ENCODE measurements at regions not wholly inside any gene's neighbourhood (a gene's known extent, or its start where the extent isn't known, plus 50 kb on each side); places are given as distances from the start of the nearest gene placed in this dataset.
"Not testable (repeated sequence)": the region's sequence is repeated elsewhere in the genome, so short reads cannot be mapped to it uniquely, and the experiment has no call there.

- no peak for DNase-seq
Measured at GRCh38 chr7:28330384-28331070, 81.8 kb upstream of the CREB5 start.

DNA sequence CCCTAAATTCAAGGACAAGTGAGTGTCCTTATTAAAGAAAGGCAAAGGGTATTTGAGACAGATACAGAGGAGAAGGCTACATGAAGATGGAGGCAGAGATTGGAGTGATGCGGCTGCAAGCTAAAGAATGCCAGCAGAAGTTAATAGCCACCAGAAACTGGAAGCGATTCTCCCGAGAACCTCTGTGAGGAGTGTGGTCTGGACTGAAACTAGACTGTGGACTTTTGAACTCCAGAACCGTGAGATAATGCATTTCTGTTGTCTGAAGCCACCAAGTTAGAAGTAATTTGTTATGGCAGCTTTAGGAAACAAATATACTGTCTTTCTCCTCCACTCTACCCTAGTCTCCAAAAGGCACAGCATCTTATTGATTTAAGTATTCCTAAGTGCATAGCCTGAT, 80.3 kb upstream of the CREB5 start:
- DNase-seq: no peak

DNA sequence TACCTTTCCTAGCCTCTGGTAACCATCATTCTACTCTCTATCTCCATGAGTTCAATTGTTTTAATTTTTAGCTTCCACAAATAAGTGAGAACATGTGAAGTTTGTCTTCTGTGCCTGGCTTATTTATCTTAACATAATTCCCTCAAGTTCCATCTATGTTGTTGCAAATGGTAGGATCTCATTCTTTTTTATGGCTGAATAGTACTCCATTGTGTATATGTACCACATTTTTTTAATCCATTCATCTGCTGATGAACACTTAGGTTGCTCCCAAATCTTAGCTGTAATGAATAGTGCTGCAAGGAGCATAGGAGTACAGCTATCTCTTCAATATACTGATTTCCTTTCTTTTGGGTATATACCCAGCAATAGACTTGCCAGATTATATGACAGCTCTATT, 78.8 kb upstream of the CREB5 start:
- DNase-seq: not testable (repeated sequence)

DNA sequence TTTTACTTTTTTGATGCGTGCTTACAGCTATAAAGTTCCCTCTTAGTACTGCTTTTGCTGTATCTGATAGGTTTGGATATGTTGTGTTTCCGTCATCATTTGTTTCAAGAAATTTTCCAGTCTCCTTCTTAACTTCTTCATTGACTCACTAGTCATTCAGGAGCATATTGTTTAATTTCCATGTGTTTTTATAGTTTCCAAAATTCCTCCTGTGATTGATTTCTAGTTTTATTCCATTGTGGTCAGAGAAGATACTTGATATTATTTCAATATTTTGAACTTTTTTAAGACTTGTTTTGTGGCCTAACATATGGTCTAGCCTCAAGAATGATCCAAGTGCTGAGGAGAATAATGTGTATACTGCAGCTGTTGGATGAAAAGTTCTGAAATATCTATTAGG, 75.5 kb upstream of the CREB5 start:
- no peak for DNase-seq

GRCh38 chr7:28338041-28338440, 74.3 kb upstream of the CREB5 start:
- DNase-seq: no peak

- no peak for DNase-seq
Measured at GRCh38 chr7:28343462-28343861, 68.9 kb upstream of the CREB5 start.

DNA sequence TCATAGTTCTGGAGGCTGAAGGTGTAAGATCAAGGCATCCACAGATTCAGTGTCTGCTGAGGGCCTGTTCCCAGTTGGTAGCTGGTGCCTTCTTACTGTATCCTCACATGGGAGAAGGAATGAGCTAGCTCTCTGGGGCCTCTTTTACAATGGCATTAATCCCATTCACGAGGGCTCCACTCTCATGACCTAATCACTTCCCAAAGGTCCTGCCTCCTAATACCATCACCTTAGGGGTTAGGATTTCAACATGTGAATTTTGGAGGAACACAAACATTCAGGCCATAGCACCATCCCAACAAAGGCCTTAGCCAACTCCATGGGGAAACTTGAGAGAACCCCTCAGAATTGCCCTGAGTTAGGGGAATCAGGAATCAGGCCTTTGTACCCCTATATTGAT, 66.1 kb upstream of the CREB5 start:
- DNase-seq: no peak

- DNase-seq: no peak
Measured at GRCh38 chr7:28346676-28347363, 65.5 kb upstream of the CREB5 start.

- DNase-seq: no peak
Measured at GRCh38 chr7:28347475-28348318, 64.6 kb upstream of the CREB5 start.

- no peak for DNase-seq
Measured at GRCh38 chr7:28348636-28349035, 63.7 kb upstream of the CREB5 start.

- DNase-seq: no peak
Measured at GRCh38 chr7:28349637-28350036, 62.7 kb upstream of the CREB5 start.

GRCh38 chr7:28350662-28351061, 61.7 kb upstream of the CREB5 start:
- no peak for DNase-seq

DNA sequence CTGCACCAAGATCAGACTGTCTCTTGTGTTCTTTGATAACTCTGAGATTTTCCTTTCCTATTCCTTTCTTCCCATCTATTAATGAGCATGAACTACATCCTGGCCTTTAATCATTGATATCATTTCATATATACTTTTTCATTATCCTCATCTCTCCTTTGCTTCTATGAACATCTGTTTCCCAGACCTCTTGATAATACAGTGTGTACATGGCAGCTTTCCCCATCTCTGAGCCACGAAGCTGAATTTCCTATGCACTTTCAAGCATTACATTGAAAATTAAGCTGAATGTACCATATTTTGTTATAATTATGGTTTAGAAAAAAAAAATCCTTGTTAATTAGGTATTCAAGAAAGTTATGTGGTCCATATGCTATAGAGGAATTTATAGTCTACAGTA, 60.9 kb upstream of the CREB5 start:
- DNase-seq: no peak

GRCh38 chr7:28354601-28355402, 57.5 kb upstream of the CREB5 start:
- DNase-seq: peak; percentile 60

- DNase-seq: peak; percentile 78
Measured at GRCh38 chr7:28355635-28356319, 56.5 kb upstream of the CREB5 start.

DNA sequence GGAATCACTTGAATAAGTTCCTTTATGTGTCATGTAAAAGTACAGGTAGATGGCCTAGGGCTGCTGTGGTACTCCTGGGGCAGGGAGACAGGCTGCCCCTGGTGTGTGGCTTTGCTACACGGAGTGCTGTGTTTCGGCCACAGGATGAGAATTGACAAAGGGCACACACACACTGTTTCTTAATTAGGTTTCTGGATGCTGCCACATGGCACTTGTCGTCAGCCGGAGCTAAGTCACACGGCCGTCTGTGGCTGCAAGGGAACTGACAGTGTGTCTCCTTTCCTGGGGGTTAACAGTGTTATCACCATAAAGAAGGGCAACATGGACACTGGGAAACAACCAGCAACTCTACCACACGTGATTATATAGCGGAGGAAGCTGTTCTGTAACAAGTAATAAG, 55.7 kb upstream of the CREB5 start:
- DNase-seq: peak; percentile 10

DNA sequence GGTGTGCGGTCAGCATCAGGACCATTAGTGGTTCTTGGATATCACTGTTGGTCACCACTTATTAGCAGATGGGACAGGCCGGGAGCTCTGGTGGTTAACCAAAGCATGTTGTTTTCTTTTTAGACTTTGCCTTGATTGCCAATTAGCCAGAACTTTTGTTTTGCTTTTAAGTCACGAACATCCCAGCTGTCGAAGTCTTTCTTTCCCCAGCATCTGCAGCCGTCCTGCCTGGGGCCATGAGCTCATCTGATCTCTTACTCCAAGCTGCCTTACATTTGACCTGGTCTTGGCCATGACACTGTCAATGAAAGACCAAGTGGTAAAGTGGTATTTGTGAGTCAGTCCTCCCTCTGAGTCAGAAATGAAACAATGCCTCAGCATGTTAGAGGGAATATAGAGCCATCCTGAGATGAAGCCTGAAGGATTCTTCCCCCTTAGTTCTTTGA, 53.9 kb upstream of the CREB5 start:
- DNase-seq: no peak

DNA sequence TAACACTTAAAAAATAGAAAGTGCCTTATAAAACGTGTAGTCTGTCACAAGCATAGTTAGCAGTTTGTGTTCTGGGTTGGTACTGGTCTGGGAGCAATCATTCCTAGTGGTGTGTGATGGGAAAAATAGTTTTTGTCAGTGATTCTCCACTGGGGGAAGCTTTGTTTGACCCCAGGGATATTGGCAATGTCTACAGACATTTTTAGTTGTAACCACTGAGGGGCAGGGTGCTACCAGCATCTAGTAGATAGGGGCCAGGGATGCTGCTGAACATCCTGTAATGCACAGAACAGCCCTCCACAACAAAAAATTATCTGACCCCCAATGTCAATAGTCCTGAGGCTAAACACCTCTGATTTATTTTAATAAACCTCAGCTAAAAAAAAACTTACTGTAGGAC, 51.6 kb upstream of the CREB5 start:
- DNase-seq: peak; percentile 8

- DNase-seq: no peak
Measured at GRCh38 chr7:28361551-28361950, 50.8 kb upstream of the CREB5 start.

DNA sequence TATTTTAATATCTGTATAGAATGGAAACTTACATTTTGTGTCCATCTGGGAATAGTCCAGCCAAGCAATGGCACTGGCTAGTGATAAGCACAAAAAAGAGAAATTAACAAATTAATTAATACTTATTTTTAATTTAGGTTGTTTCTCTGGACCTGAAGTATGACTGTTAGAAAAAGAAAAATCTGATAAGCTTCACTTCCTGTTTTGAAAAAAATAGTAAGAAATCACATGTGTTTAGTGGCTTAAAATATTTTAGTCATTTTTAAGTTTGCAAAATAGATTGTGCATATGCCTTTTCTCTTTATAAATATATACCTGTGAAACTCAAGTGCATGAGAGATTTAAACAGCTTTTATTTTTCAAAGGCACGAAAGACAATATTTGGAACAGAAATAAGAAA, 50.1 kb upstream of the CREB5 start:
- DNase-seq: no peak

All from NCI-H2171 treated with DMSO at 0.1 percent for 48 hours (cell line).